ENCODE measurements at regions not wholly inside any gene's neighbourhood (a gene's known extent, or its start where the extent isn't known, plus 50 kb on each side); places are given as distances from the start of the nearest gene placed in this dataset.

DNA sequence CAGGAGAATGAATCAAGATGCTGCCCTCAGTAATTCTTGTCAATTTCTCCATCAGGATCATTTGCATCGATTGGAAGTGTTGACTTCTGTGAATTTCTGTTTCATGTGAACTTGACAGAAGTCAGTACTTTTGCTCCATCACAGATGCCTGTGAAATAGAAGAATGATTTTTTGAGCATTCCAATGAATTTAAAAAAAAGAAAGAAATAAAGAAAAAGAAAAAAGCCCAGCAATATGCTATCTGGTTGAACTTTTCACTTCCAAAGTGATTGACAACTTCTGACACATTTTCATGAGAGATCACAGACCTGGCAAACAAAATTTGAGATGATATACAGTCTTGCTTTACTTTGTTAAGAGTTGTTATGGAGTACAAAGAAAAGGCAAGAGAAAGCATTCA is 175.3 kb downstream of the RWDD3 start:
- TF ChIP-seq POLR2AphosphoS5 (IDR thresholded peaks at IDR 0.05) (no peak), EP300 (IDR thresholded peaks at IDR 0.05) (no peak), POLR2A (IDR thresholded peaks at IDR 0.05; ENCODE audit: low read depth) (no peak)
- TF ChIP-seq, protein P1, sequence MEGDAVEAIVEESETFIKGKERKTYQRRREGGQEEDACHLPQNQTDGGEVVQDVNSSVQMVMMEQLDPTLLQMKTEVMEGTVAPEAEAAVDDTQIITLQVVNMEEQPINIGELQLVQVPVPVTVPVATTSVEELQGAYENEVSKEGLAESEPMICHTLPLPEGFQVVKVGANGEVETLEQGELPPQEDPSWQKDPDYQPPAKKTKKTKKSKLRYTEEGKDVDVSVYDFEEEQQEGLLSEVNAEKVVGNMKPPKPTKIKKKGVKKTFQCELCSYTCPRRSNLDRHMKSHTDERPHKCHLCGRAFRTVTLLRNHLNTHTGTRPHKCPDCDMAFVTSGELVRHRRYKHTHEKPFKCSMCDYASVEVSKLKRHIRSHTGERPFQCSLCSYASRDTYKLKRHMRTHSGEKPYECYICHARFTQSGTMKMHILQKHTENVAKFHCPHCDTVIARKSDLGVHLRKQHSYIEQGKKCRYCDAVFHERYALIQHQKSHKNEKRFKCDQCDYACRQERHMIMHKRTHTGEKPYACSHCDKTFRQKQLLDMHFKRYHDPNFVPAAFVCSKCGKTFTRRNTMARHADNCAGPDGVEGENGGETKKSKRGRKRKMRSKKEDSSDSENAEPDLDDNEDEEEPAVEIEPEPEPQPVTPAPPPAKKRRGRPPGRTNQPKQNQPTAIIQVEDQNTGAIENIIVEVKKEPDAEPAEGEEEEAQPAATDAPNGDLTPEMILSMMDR (IDR thresholded peaks at IDR 0.05) = no peak
